PC-9 (cell line): ENCODE measurements at regions not wholly inside any gene's neighbourhood (a gene's known extent, or its start where the extent isn't known, plus 50 kb on each side); places are given as distances from the start of the nearest gene placed in this dataset.

Experiments used
- EZH2 ChIP-seq: fragments of 200-600 bp; sonication (generic); IDR thresholded peaks from 2 replicates; pipeline ENCODE4 v1.8.0; 2017; ENCODE audit warnings: antibody characterized with exemption, low read depth
- TF ChIP-seq, protein P1 (sequence below): fragments of 200-600 bp; sonication (generic); conservative IDR thresholded peaks from 2 replicates; pipeline ENCODE4 v1.6.1; 2017; ENCODE audit warnings: mixed run types, antibody characterized with exemption, mild to moderate bottlenecking, moderate library complexity

GRCh38 chr5:98656796-98657195, 116.7 kb upstream of the RGMB start:
- TF ChIP-seq, protein P1, sequence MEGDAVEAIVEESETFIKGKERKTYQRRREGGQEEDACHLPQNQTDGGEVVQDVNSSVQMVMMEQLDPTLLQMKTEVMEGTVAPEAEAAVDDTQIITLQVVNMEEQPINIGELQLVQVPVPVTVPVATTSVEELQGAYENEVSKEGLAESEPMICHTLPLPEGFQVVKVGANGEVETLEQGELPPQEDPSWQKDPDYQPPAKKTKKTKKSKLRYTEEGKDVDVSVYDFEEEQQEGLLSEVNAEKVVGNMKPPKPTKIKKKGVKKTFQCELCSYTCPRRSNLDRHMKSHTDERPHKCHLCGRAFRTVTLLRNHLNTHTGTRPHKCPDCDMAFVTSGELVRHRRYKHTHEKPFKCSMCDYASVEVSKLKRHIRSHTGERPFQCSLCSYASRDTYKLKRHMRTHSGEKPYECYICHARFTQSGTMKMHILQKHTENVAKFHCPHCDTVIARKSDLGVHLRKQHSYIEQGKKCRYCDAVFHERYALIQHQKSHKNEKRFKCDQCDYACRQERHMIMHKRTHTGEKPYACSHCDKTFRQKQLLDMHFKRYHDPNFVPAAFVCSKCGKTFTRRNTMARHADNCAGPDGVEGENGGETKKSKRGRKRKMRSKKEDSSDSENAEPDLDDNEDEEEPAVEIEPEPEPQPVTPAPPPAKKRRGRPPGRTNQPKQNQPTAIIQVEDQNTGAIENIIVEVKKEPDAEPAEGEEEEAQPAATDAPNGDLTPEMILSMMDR, result no peak
- no peak for TF ChIP-seq EZH2
